HepG2 (cell line): ENCODE measurements at regions not wholly inside any gene's neighbourhood (a gene's known extent, or its start where the extent isn't known, plus 50 kb on each side); places are given as distances from the start of the nearest gene placed in this dataset.

Source experiments
- ATAC-seq: fragments of 200-7000 bp; cut with Tn5 transposase; 3 replicates; pipeline ENCODE4 v1.9.1; 2020; ENCODE audit warnings: mild to moderate bottlenecking, moderate library complexity
- BruUV-seq: library from RNA; stranded (reverse); fragments of 400-500 nt; replicated peaks from 2 replicates; lab custom pipeline; 2021; lab: Mats Ljungman, UMichigan
- CTCF ChIA-PET: fragments of 300-600 bp; formaldehyde crosslinking; extraction: SDS; loops from one replicate; lab custom pipeline; 2021; ENCODE audit warnings: low total read pairs, inconsistent platforms, low intra/inter-chr PET ratio; lab: Yijun Ruan, JAX
- POLR2A ChIA-PET: fragments of 350-600 bp; sonication (Branson Sonifier 250); formaldehyde crosslinking; loops from one replicate; lab custom pipeline; 2020; ENCODE audit warnings: antibody characterized with exemption, inconsistent platforms; lab: Yijun Ruan, JAX
- DNase-seq: peaks from one replicate; pipeline ENCODE4 v3.0.0-alpha.2; 2015; ENCODE audit warnings: low spot score
- FAIRE-seq: peaks from 3 replicates; lab custom pipeline; 2011; peaks lifted over from hg19 to GRCh38; lab: Jason Lieb, UNC
- H2AFZ ChIP-seq: one replicate; pipeline ENCODE4 v1.6.1; 2011; ENCODE audit warnings: low read length, inconsistent platforms
- H3K27ac ChIP-seq: fragments of 300-600 bp; 3 replicates; pipeline ENCODE4 v1.8.0; 2011; ENCODE audit warnings: mixed run types, mild to moderate bottlenecking, mixed read lengths, low read length, inconsistent platforms; ENCODE audit not compliant: insufficient read depth; ENCODE audit errors: extremely low read length
- H3K27me3 ChIP-seq, 2 experiments: fragments of 200-600 bp in 1 of 2; 2 replicates in 1 of 2; 3 replicates in 1 of 2; pipeline versions ENCODE4 v1.6.0 to v1.8.0; 2011; ENCODE audit warnings: low read length in 2 of 2, mild to moderate bottlenecking in 2 of 2, moderate library complexity in 2 of 2, inconsistent platforms in 1 of 2; ENCODE audit not compliant: insufficient read depth in 2 of 2, control insufficient read depth in 1 of 2
- H3K36me3 ChIP-seq, 2 experiments: fragments of 200-600 bp in 1 of 2; replicated peaks in 1 of 2; 2 replicates in 1 of 2; 3 replicates in 1 of 2; pipeline versions ENCODE4 v1.5.1 to v1.8.0; 2011; ENCODE audit warnings: low read length in 2 of 2, inconsistent platforms in 1 of 2; ENCODE audit not compliant: insufficient read depth in 2 of 2, control insufficient read depth in 1 of 2
- H3K4me1 ChIP-seq: 2 replicates; pipeline ENCODE4 v1.5.1; 2012; ENCODE audit warnings: low read length, inconsistent platforms; ENCODE audit not compliant: insufficient read depth
- H3K4me2 ChIP-seq: 2 replicates; pipeline ENCODE4 v1.6.0; 2011; ENCODE audit warnings: low read depth, low read length, inconsistent platforms
- H3K4me3 ChIP-seq, 3 experiments: fragments of 200-600 bp in 1 of 3; sonication (generic), shearing (Covaris generic) in 1 of 3; replicated peaks in 1 of 3; 2 replicates each; pipeline ENCODE4 v1.5.1; 2011 to 2016; ENCODE audit warnings: low read length in 3 of 3, inconsistent platforms in 2 of 3, low read depth in 2 of 3, mild to moderate bottlenecking in 2 of 3, control low read depth in 1 of 3, mixed read lengths in 1 of 3; ENCODE audit not compliant: insufficient read depth in 1 of 3
- H3K79me2 ChIP-seq: one replicate; pipeline ENCODE4 v1.6.1; 2011; ENCODE audit warnings: low read length, inconsistent platforms; ENCODE audit not compliant: insufficient read depth
- H3K9ac ChIP-seq: 2 replicates; pipeline ENCODE4 v1.6.0; 2011; ENCODE audit warnings: mild to moderate bottlenecking, low read depth, low read length, inconsistent platforms; ENCODE audit not compliant: insufficient read depth
- H3K9me3 ChIP-seq: 2 replicates; pipeline ENCODE4 v1.5.1; 2012; ENCODE audit warnings: mild to moderate bottlenecking, low read length
- H4K20me1 ChIP-seq: 2 replicates; pipeline ENCODE4 v1.6.0; 2011; ENCODE audit warnings: inconsistent platforms, mild to moderate bottlenecking, low read length, moderate library complexity; ENCODE audit not compliant: insufficient read depth
- ARID5B ChIP-seq: IDR thresholded peaks from 2 replicates; pipeline ENCODE4 v1.4.0; 2020; ENCODE audit warnings: mild to moderate bottlenecking, missing genetic modification reagents
- FOXO4 ChIP-seq: sonication (generic); formaldehyde crosslinking; conservative IDR thresholded peaks from 2 replicates; pipeline ENCODE4 v1.8.1; 2023; ENCODE audit warnings: missing genetic modification reagents
- MAZ ChIP-seq, 2 experiments: sonication (generic) in 1 of 2; formaldehyde crosslinking in 1 of 2; IDR thresholded peaks; 2 replicates each; pipeline versions ENCODE4 v1.5.0 to v1.6.1; 2012 to 2020; ENCODE audit warnings: low read depth in 2 of 2, mild to moderate bottlenecking in 2 of 2, borderline replicate concordance in 1 of 2, improper control_type of control experiment in 1 of 2, low read length in 1 of 2, missing genetic modification reagents in 1 of 2, moderate library complexity in 1 of 2
- NCOA2 ChIP-seq: sonication (generic); formaldehyde crosslinking; IDR thresholded peaks from 2 replicates; pipeline ENCODE4 v1.8.0; 2022; ENCODE audit warnings: inconsistent platforms
- RXRA ChIP-seq: sonication (generic); formaldehyde crosslinking; IDR thresholded peaks from 2 replicates; pipeline ENCODE4 v1.5.1; 2020; ENCODE audit warnings: missing genetic modification reagents
- ZNF292 ChIP-seq: sonication (generic); formaldehyde crosslinking; IDR thresholded peaks from 2 replicates; pipeline ENCODE4 v1.8.1; 2022; ENCODE audit warnings: mild to moderate bottlenecking, low read depth, missing genetic modification reagents, borderline replicate concordance
- ZSCAN12 ChIP-seq: sonication (generic); formaldehyde crosslinking; IDR thresholded peaks from 2 replicates; pipeline ENCODE4 v1.9.0; 2021; ENCODE audit warnings: mild to moderate bottlenecking, missing genetic modification reagents
- ZXDC ChIP-seq: sonication (generic); formaldehyde crosslinking; IDR thresholded peaks from 2 replicates; pipeline ENCODE4 v1.5.0; 2020; ENCODE audit warnings: mild to moderate bottlenecking, missing genetic modification reagents
- WGBS: methylation state at CpG from one replicate; pipeline ENCODE4 v1.1.6; 2017; ENCODE audit warnings: low lambda C conversion rate; 5-methylcytosine and 5-hydroxymethylcytosine counted together
- in situ Hi-C: cut with HindIII; loops from 2 replicates; pipeline ENCODE4 v1.10.0; 2017; ENCODE audit warnings: low pct_unique_long_range_greater_than_20kb; ENCODE audit not compliant: extremely low pct_ligation_motif_present
- intact Hi-C: fragments of 100-400 bp; cut with micrococcal nuclease; formaldehyde crosslinking; loops from one replicate; pipeline ENCODE4 v1.10.0; 2022; ENCODE audit not compliant: unreplicated experiment

- no peaks in the 10 kb centered on the region for H3K9me3 ChIP-seq
- no peak for FAIRE-seq
- WGBS = 50% methylated on average over 8 of the region's 13 CpGs
- H3K4me2 ChIP-seq = no peak overlapping the region
- no peak overlapping the region for H2AFZ ChIP-seq
- H3K27ac ChIP-seq = no peak overlapping the region
- no peaks in the 10 kb centered on the region for H3K27me3 ChIP-seq
- DNase-seq = peak; percentile 10
- no peak overlapping the region for H3K4me3 ChIP-seq
- BruUV-seq = no TSS peak
- H3K4me1 ChIP-seq = no peaks in the 10 kb centered on the region
- H4K20me1 ChIP-seq = 0 out of 2 replicates have a peak, but pooled peaks cover 2% of the 10 kb centered on the region
- no peaks in the 10 kb centered on the region for H3K36me3 ChIP-seq
- H3K79me2 ChIP-seq = no peaks in the 10 kb centered on the region
- ATAC-seq = peak; percentile 85
- H3K9ac ChIP-seq = no peak overlapping the region
- intact Hi-C loops (no loop called here), in situ Hi-C loops (no loop called here)
- ChIA-PET POLR2A (no interaction called here), CTCF (no interaction called here)
- TF ChIP-seq FOXO4 (CRISPR knock-in tag) = no peak
- no peak for TF ChIP-seq ZSCAN12
Observed at GRCh38 chr1:36622741-36623648, 140.3 kb upstream of the CSF3R start.

- no peaks in the 10 kb centered on the region for H3K36me3 ChIP-seq
- no peaks in the 10 kb centered on the region for H3K4me1 ChIP-seq
- ChIA-PET CTCF (no interaction called here), POLR2A (no interaction called here)
- no peak overlapping the region for H2AFZ ChIP-seq
- FAIRE-seq (no peak), ATAC-seq (no peak), DNase-seq (no peak)
- no peak overlapping the region for H3K27ac ChIP-seq
- in situ Hi-C loops (no loop called here), intact Hi-C loops (no loop called here)
- WGBS = no CpG with 5 or more reads among the region's 2 CpGs
- H3K9me3 ChIP-seq = no peaks in the 10 kb centered on the region
- no peaks in the 10 kb centered on the region for H3K79me2 ChIP-seq
- H3K4me3 ChIP-seq = no peak overlapping the region
- H3K4me2 ChIP-seq = no peak overlapping the region
- no TSS peak for BruUV-seq
- H4K20me1 ChIP-seq = 0 out of 2 replicates have a peak, but pooled peaks cover 2% of the 10 kb centered on the region
- H3K27me3 ChIP-seq = no peaks in the 10 kb centered on the region
- no peak overlapping the region for H3K9ac ChIP-seq
- TF ChIP-seq RXRA (no peak), ZNF292 (CRISPR knock-in tag) (no peak), NCOA2 (CRISPR knock-in tag) (no peak), MAZ (IDR thresholded peaks at IDR 0.05; ENCODE audit: borderline replicate concordance, low read depth, low read length) (no peak), MAZ (CRISPR knock-in tag; IDR thresholded peaks at IDR 0.05; ENCODE audit: low read depth) (no peak), ARID5B (CRISPR knock-in tag) (no peak), ZXDC (no peak)
Observed at GRCh38 chr1:36621531-36621930, 138.8 kb upstream of the CSF3R start.
